Right cardiac atrium (tissue), 5 donors: ENCODE measurements at regions not wholly inside any gene's neighbourhood (a gene's known extent, or its start where the extent isn't known, plus 50 kb on each side); places are given as distances from the start of the nearest gene placed in this dataset.

Experiments used
- ATAC-seq, 2 donors: fragments of 200-7000 bp; cut with Tn5 transposase; one replicate each; pipeline versions ENCODE4 v1.8.0 to v1.9.1; 2020; ENCODE audit warnings: moderate library complexity in 2 of 2, mild to moderate bottlenecking in 1 of 2
- DNase-seq, 3 donors: peaks; one replicate each; pipeline ENCODE4 v3.0.0-alpha.2; 2020
- H3K27ac ChIP-seq: one replicate; pipeline ENCODE4 v1.5.1; 2013; ENCODE audit warnings: mild to moderate bottlenecking, low read length, control low read depth, moderate library complexity
- H3K27me3 ChIP-seq: one replicate; pipeline ENCODE4 v1.6.1; 2013; ENCODE audit not compliant: control insufficient read depth, insufficient read depth
- H3K4me1 ChIP-seq: one replicate; pipeline ENCODE4 v1.6.1; 2013; ENCODE audit warnings: low read length; ENCODE audit not compliant: control insufficient read depth, insufficient read depth
- H3K4me3 ChIP-seq: one replicate; pipeline ENCODE4 v1.5.1; 2013; ENCODE audit warnings: low read length, control low read depth
- H3K9me3 ChIP-seq: one replicate; pipeline ENCODE4 v1.6.1; 2013; ENCODE audit warnings: low read length; ENCODE audit not compliant: control insufficient read depth
- WGBS: extraction: QIAGEN DNeasy Blood & Tissue Kit; methylation state at CpG from one replicate; pipeline ENCODE4 v1.1.7; 2013; 5-methylcytosine and 5-hydroxymethylcytosine counted together
- intact Hi-C, 4 donors: fragments of 100-400 bp; cut with DNase I; formaldehyde crosslinking; loops; one replicate each; pipeline versions ENCODE4 v1.11.0 to v1.14.0; 2022 to 2023
- donor health status: healthy with polysubstance abuse.
- donor health status: DM: no; HTN: yes; CAD: no.
- donor health status: DM: no; HTN: no; CAD: no.
- donor health status: DM: no; HTN: yes; CAD: no; lungs with severe emphysema.
- donor health status: DM: yes; HTN: yes; CAD: no.

DNA sequence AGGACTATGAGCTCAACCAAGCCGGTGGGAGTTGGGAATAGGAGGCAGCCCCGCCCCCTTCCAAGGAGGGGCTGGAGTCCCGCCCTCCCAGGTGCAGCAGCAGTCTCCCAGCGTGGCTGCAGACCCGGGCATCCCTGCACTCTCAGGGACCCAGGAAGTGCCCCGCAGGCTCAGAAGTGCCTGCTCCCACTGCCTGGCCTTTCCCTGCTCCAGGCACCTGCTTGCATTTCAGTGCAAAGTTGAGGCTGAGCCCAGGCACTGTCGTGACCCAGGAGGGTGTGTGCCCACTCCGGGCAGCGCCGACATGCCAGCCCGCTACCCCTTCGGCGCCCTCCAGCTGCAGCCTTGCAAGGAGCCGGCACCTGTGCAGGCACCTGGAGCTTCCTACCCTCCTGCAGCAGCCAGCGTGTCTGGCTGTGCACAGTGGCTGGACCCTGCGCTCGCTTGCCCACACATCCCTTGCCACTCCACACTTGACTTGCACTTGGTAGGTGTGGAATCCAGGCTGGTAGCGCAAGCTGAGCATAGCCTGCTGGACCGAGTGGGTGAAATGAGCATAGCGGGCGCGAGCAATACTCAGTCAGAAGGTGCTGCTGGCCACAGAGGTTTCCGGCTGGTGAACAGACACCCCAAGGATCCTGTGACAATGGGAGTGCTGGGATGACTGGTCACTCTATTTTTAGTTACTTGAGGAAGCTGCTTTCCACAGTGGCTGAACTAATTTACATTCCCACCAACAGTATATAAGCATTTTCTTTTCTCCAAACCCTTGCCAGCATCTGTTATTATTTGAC lies 236.3 kb downstream of the PCDH10 start:
- intact Hi-C loops = no loop called here
- Histone ChIP-seq H3K27ac (no peak overlapping the region), H3K4me3 (no peak overlapping the region), H3K27me3 (no peaks in the 10 kb centered on the region), H3K9me3 (no peaks in the 10 kb centered on the region), H3K4me1 (no peaks in the 10 kb centered on the region)
- no peak for DNase-seq
- 89% methylated on average over 23 of the region's 23 CpGs for WGBS
- ATAC-seq = no peak

DNA sequence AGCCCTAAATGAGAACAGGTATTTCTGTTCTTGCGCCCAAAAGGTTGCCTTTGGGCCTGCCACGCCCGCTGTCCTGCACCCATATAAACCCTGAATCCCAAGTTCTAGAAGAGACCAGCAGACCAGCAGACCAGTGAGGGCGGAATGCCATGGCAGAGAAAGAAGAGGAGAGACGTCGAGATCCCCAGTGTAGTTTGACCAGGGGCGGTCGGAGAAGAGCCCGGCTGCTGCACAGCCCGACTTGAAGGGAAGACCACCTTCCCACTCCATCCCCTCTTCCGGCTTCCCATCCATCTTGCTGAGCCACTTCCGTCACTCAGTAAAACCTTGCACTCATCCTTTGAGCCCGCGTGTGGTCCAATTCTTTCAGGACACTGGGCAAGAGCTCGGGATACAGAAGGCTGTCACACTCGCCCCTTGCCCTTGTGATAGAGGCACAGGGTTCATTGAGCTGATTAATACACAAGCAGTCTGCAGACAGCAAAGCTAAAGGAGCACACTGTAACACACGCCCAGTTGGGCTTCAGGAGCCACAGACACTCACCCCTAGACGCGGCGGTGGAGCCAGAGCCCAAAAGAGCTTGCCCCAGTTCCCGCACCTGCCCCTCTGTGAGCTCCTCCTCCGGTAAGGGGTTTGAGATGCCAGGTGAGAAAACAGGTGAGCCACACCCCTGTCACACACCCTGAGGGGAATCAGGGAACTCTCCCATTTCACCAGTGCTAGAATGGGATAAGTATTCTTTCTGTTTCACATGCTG lies 230.8 kb downstream of the PCDH10 start:
- ATAC-seq (no peak), DNase-seq (no peak)
- Histone ChIP-seq H3K27ac (no peak overlapping the region), H3K27me3 (no peaks in the 10 kb centered on the region), H3K9me3 (no peaks in the 10 kb centered on the region), H3K4me1 (no peaks in the 10 kb centered on the region), H3K4me3 (no peak overlapping the region)
- intact Hi-C loops = no loop called here
- WGBS = 87% methylated on average over 22 of the region's 22 CpGs

GRCh38 chr4:133377286-133377685 lies 228.2 kb downstream of the PCDH10 start:
- no peaks in the 10 kb centered on the region for H3K9me3 ChIP-seq
- no peaks in the 10 kb centered on the region for H3K27me3 ChIP-seq
- H3K4me1 ChIP-seq = no peaks in the 10 kb centered on the region
- WGBS = 89% methylated on average over 2 of the region's 2 CpGs
- no peak for ATAC-seq
- no peak overlapping the region for H3K4me3 ChIP-seq
- DNase-seq = no peak
- H3K27ac ChIP-seq = no peak overlapping the region
- intact Hi-C loops = no loop called here

DNA sequence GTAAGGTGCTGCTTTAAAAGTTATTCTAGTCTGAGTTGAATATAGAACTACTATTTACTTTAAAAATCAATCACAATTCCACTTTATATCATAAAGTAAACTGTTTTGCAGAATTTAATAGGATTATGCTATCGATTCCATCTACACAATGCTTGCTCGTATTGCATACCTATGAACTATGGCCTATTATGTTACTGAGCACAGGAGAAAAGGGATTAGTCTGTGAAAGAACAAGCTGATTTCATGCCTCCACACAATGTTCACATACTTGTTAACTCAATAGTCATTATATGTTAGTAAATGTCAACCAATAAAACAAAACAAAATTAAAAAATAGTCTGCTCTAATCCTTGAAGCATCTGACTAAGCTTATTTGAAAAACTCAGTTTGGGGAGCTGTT lies 223.6 kb downstream of the PCDH10 start:
- ATAC-seq = no peak
- no peaks in the 10 kb centered on the region for H3K4me1 ChIP-seq
- WGBS = 80% methylated on average over 2 of the region's 2 CpGs

GRCh38 chr4:133355633-133356032 lies 206.5 kb downstream of the PCDH10 start:
- DNase-seq (peak in 1 of 3 donors; percentile 43), ATAC-seq (peak in 1 of 2 donors; percentile 93)
- Histone ChIP-seq H3K4me3 (no peak overlapping the region), H3K9me3 (no peaks in the 10 kb centered on the region), H3K27ac (no peak overlapping the region), H3K27me3 (no peaks in the 10 kb centered on the region), H3K4me1 (no peaks in the 10 kb centered on the region)
- WGBS = 68% methylated on average over 3 of the region's 3 CpGs
- intact Hi-C loops = no loop called here

More for the DNA sequence above, 223.6 kb downstream of the PCDH10 start:
- intact Hi-C loops = no loop called here
- Histone ChIP-seq H3K4me3 (no peak overlapping the region), H3K27ac (no peak overlapping the region), H3K9me3 (no peaks in the 10 kb centered on the region), H3K27me3 (no peaks in the 10 kb centered on the region)
- DNase-seq = no peak

DNA sequence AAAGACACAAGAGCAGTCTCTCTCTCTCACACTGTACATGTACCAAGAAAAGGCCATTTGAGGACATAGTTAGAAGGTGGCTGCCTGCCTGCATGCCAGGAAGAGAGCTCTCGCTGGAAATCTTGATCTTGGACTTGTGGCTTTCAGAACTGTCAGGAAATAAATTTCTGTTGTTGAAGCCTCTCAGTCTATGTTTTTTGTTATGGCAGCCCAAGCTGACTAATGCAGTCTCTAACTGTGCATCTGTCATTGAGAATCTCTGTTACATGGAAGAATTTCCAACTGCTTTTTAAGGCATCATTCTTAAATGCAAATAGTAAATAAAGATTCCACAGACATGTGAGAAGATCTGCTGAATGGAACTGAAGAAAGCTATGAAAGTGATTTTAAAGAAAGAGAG lies 198.3 kb downstream of the PCDH10 start:
- no peak overlapping the region for H3K27ac ChIP-seq
- DNase-seq (no peak), ATAC-seq (no peak)
- WGBS = 42% methylated on average over 1 of the region's 1 CpG
- H3K4me1 ChIP-seq = no peaks in the 10 kb centered on the region
- H3K9me3 ChIP-seq = no peaks in the 10 kb centered on the region
- intact Hi-C loops = no loop called here
- H3K27me3 ChIP-seq = no peaks in the 10 kb centered on the region
- H3K4me3 ChIP-seq = no peak overlapping the region

GRCh38 chr4:133324491-133324890 lies 175.4 kb downstream of the PCDH10 start:
- Histone ChIP-seq H3K27ac (no peak overlapping the region), H3K9me3 (no peaks in the 10 kb centered on the region), H3K4me1 (no peaks in the 10 kb centered on the region), H3K4me3 (no peak overlapping the region), H3K27me3 (no peaks in the 10 kb centered on the region)
- ATAC-seq (no peak), DNase-seq (no peak)
- WGBS = 62% methylated on average over 1 of the region's 1 CpG
- intact Hi-C loops = no loop called here

DNA sequence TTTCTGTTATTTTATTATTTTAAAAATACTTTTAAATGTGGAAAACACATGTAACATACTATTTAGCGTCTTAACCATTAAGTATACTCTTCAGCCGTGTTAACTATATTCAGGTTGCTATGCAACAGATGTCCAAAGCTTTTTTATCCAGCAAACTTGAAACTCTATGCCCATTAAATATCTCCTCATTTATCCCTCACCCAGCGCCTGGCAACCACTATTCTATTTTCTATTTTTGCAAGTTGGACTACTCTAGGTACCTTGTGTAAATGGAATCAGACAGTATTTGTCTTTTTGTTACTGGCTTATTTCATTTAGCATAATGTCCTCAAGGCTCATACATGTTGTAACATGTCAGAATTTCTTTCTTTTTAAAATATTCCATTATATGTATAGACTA lies 174.6 kb downstream of the PCDH10 start:
- no peaks in the 10 kb centered on the region for H3K4me1 ChIP-seq
- no peaks in the 10 kb centered on the region for H3K9me3 ChIP-seq
- H3K4me3 ChIP-seq = no peak overlapping the region
- no peaks in the 10 kb centered on the region for H3K27me3 ChIP-seq
- WGBS = 86% methylated on average over 3 of the region's 3 CpGs
- no peak for DNase-seq
- no peak overlapping the region for H3K27ac ChIP-seq
- intact Hi-C loops = no loop called here
- ATAC-seq = no peak

DNA sequence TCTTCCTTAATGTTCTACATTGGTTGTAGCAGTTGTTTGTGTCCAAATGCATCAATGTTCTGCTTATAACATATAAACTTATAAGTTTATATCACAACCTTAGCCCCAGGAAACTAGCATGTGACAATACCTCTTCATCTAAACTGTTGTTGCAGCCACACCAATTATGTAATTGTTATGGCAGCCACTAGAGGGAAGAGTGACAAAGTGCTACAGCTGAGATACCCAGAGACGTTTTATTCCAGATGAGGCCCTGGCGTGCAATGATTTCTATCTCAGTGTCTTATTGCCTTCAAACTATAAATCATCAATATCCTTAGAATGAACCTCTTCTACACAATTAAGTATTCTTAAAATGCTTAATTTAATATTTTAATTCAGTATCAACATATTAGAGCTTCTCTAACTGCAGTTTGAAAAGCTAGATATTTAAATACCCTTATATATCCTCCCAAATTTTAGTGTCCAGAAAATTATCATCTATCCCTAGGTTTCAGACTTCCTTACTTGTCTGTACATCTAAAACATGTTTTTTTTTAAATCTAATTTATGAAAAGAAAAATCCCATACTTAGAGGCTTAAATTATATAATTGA lies 171.6 kb downstream of the PCDH10 start:
- WGBS = 9% methylated on average over 2 of the region's 2 CpGs
- intact Hi-C loops = no loop called here
- no peak overlapping the region for H3K27ac ChIP-seq
- H3K9me3 ChIP-seq = no peaks in the 10 kb centered on the region
- H3K4me1 ChIP-seq = no peaks in the 10 kb centered on the region
- no peaks in the 10 kb centered on the region for H3K27me3 ChIP-seq
- no peak for DNase-seq
- no peak overlapping the region for H3K4me3 ChIP-seq
- no peak for ATAC-seq

GRCh38 chr4:133316909-133317308 lies 167.8 kb downstream of the PCDH10 start:
- Histone ChIP-seq H3K4me3 (no peak overlapping the region), H3K4me1 (no peaks in the 10 kb centered on the region), H3K27me3 (no peaks in the 10 kb centered on the region), H3K9me3 (no peaks in the 10 kb centered on the region), H3K27ac (no peak overlapping the region)
- DNase-seq = no peak
- no peak for ATAC-seq
- 50% methylated on average over 5 of the region's 5 CpGs for WGBS
- intact Hi-C loops = no loop called here

DNA sequence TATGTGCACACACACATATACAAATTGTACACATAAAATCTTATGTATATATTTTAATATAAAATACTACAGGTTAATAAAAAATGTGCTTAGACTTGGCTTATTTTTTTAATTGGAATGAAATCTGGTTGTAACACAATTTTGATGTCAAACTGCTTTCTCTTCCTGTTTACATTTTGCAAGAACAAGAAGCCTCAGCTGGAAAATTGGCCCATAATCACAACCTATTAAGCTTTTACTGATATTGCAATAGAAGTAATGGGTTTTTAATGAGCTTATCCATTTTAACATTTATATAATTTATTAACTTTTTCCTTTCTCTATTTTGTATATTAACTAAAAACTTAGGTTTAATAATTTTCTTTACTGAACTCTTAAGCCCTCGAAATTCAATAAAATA lies 165.9 kb downstream of the PCDH10 start:
- WGBS = 61% methylated on average over 1 of the region's 1 CpG
- intact Hi-C loops = no loop called here
- Histone ChIP-seq H3K9me3 (no peaks in the 10 kb centered on the region), H3K4me3 (no peak overlapping the region), H3K4me1 (no peaks in the 10 kb centered on the region), H3K27me3 (no peaks in the 10 kb centered on the region), H3K27ac (no peak overlapping the region)
- DNase-seq (no peak), ATAC-seq (no peak)
